KOPT-K1 (cell line): ENCODE measurements at regions not wholly inside any gene's neighbourhood (a gene's known extent, or its start where the extent isn't known, plus 50 kb on each side); places are given as distances from the start of the nearest gene placed in this dataset.
"Not testable (repeated sequence)": the region's sequence is repeated elsewhere in the genome, so short reads cannot be mapped to it uniquely, and the experiment has no call there.

Experiments
- H3K27ac ChIP-seq: fragments of 200-600 bp; sonication (generic); 2 replicates; pipeline ENCODE4 v1.5.1; 2016; ENCODE audit warnings: antibody characterized with exemption, mild to moderate bottlenecking, low read depth, low read length; ENCODE audit not compliant: poor library complexity, severe bottlenecking
- H3K36me3 ChIP-seq: fragments of 200-600 bp; sonication (generic); 2 replicates; pipeline ENCODE4 v1.5.1; 2017; ENCODE audit warnings: antibody characterized with exemption, mild to moderate bottlenecking, low read length, moderate library complexity; ENCODE audit not compliant: insufficient read depth
- H3K9me3 ChIP-seq: fragments of 200-600 bp; sonication (generic); 2 replicates; pipeline ENCODE4 v1.5.1; 2017; ENCODE audit warnings: antibody characterized with exemption, low read length, mild to moderate bottlenecking; ENCODE audit not compliant: insufficient read depth, poor library complexity, severe bottlenecking

DNA sequence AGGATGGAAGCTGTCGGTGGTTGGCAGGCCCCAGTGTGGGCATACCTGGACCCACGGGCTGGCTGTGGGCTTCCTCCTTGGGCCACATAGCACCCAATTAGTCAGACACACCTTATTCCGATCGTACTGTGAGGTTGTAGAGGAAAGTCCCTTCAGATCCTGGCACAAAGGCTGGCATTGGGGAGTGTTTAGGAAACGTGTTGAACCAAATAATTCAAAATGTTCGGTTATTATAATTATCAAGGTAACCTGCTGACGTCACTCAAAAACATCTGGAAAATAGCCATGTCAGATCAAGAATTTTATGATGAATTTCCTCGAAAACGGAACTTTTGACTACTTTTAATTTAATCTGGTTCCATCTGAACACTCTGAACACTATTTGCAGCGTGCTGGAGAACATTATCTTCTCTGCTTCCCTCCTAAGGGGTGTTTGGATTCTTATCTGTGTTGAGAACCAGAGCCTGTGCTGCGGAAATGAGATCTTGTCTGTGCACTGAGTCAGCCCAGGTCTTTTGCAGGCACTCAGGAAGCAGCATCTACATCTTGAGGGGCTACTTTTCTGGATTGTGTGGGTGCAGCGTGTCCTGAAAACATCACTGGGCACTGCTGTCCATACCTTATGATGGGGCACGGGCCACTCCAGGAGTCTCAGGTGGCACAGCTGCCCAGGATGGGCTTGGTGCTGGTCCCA lies 100.3 kb downstream of the SLC25A47 start:
- Histone ChIP-seq H3K9me3 (no peaks in the 10 kb centered on the region), H3K36me3 (no peaks in the 10 kb centered on the region), H3K27ac (no peak overlapping the region)

- Histone ChIP-seq H3K9me3 (no peaks in the 10 kb centered on the region), H3K27ac (no peak overlapping the region)
Measured at GRCh38 chr14:100424504-100425428, 101.6 kb downstream of the SLC25A47 start.

DNA sequence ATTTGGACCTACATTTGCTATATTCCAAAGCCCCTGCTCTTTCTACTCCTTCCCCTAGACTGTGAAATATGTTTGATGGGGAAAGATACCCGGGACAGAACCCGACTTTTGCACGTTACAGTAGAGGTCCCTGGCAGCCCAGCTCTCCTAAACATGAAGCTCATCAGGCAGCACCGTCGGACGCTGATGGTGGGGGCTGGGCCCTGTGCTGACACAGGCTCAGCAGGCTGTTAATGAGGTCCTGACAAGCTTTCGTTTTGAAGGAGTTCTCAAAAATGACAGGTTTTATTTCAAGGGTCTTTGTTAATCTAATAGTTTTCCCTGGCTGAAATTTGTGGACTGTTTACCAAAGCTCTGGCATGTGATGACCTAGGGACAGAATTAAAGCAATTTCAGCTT lies 102.3 kb downstream of the SLC25A47 start:
- H3K36me3 ChIP-seq: no peaks in the 10 kb centered on the region
- no peaks in the 10 kb centered on the region for H3K9me3 ChIP-seq
- no peak overlapping the region for H3K27ac ChIP-seq

More at GRCh38 chr14:100424504-100425428, 101.6 kb downstream of the SLC25A47 start:
- H3K36me3 ChIP-seq: no peaks in the 10 kb centered on the region

GRCh38 chr14:100426314-100426713 lies 103.2 kb downstream of the SLC25A47 start:
- Histone ChIP-seq H3K27ac (no peak overlapping the region), H3K36me3 (no peaks in the 10 kb centered on the region), H3K9me3 (no peaks in the 10 kb centered on the region)

DNA sequence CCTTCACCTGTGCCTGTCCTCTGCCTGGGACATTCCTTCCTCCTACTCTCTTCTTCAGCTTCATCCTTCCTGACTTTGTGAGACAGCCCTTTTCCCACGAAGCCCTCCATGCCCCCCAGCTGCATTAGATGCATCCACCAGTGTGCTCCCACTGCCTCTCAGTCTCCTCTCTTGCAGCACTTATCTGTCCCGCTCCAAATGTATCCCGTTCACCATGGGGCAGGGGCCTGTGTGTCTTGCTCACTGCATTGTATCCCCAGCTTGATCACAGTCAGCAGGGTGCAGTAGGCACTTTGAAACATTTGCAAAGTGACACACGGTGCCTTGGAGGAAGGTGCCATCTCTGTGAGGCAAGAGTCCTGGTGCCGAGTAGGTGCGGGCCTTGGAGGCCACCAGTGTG lies 104.0 kb downstream of the SLC25A47 start:
- H3K36me3 ChIP-seq: no peaks in the 10 kb centered on the region
- H3K27ac ChIP-seq: no peak overlapping the region
- no peaks in the 10 kb centered on the region for H3K9me3 ChIP-seq

GRCh38 chr14:100428727-100429126 lies 105.6 kb downstream of the SLC25A47 start:
- Histone ChIP-seq H3K9me3 (no peaks in the 10 kb centered on the region), H3K27ac (no peak overlapping the region), H3K36me3 (no peaks in the 10 kb centered on the region)

DNA sequence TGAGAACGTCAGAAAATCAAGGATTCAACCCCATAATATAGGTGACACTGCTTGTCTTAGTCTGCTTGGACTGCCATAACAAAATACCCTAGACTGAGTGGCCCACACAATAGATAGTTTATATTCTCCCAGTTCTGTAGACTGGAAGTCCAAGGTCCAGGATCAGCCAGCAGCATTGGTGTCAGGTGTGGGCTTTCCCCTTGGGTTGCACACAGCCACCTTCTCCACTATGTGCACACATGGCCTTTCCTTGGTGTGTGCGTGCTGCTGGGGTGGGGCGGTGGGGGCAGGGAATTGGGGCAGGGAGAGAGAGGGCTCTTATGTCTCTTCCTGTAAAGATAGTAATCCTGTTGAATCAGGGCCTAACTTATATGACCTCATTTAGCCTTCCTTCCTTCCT lies 106.4 kb downstream of the SLC25A47 start:
- no peaks in the 10 kb centered on the region for H3K9me3 ChIP-seq
- no peaks in the 10 kb centered on the region for H3K36me3 ChIP-seq

DNA sequence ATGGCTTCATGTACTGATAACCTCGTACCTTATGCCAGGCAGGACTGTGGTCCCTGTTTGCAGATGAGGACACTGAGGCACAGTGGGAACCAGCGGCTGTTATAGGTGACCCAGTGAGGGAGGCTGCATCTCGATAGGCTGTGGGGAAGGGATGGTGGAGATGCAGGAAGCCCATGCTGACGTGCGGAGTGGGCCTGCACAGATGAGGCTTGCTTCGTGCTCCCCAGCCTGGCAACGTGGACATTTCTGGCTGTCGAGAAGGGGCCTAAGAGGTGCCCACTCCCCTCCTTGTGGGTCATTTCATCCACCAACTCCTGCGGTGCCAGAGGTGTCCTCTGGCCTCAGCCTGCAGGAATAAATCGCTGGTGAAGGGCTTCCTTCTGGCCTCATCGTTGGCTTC lies 107.4 kb downstream of the SLC25A47 start:
- Histone ChIP-seq H3K9me3 (no peaks in the 10 kb centered on the region), H3K36me3 (no peaks in the 10 kb centered on the region), H3K27ac (no peak overlapping the region)

More for the DNA sequence above, 106.4 kb downstream of the SLC25A47 start:
- H3K27ac ChIP-seq: no peak overlapping the region

DNA sequence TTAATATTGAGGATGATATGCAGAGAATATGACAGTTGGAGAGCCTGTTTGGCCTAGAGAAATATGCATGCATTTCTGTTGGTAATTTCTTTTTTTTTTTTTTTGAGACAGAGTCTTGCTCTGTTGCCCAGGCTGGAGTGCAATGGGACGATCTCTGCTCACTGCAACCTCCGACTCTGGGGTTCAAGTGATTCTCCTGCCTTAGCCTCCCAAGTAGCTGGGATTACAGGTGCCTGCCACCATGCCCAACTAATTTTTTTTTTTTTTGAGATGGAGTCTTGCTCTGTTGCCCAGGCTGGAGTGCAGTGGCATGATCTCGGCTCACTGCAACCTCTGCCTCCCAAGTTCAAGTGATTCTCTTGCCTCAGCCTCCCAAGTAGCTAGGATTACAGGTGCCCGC lies 108.3 kb downstream of the SLC25A47 start:
- not testable (repeated sequence) for H3K27ac ChIP-seq

DNA sequence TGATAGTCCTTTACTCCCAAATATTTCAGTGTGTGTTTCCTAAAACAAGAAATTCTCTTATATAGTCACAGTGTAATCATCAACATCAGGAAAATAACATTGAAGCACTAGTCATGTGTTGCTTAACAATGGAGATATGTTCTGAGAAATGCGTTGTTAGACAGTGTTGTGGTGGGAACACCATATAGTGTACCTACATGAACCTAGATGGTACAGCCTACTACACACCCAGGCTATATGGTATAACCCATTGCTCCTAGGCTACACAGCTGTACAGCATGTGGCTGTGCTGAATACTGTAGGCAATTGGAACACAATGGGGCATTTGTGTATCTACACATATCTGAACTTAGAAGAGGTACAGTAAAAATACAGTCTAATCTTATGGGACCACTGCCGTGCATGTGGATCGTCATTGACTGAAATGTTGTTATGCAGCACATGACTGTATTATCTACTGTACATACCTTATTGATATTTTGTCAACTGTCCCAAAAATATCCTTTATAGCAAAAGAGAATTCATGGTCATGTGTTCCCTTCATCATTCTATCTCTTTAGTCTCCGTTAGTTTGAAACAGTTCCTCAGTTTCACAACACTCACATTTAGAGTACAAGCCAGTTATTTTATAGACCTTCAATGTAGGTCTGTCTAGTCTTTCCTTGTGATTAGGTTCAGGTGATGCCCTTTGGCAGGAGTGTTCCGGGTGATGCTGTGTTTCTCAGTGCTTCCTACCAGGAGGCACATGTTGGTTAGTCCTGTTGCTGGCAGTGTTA lies 109.7 kb downstream of the SLC25A47 start:
- Histone ChIP-seq H3K27ac (no peak overlapping the region), H3K9me3 (no peaks in the 10 kb centered on the region), H3K36me3 (no peaks in the 10 kb centered on the region)

More for the DNA sequence above, 108.3 kb downstream of the SLC25A47 start:
- H3K9me3 ChIP-seq, H3K36me3 ChIP-seq: not testable (repeated sequence)

- Histone ChIP-seq H3K36me3 (no peaks in the 10 kb centered on the region), H3K9me3 (no peaks in the 10 kb centered on the region), H3K27ac (no peak overlapping the region)
Measured at GRCh38 chr14:100433428-100433814, 110.3 kb downstream of the SLC25A47 start.

GRCh38 chr14:100434033-100434601 lies 111.0 kb downstream of the SLC25A47 start:
- no peak overlapping the region for H3K27ac ChIP-seq

DNA sequence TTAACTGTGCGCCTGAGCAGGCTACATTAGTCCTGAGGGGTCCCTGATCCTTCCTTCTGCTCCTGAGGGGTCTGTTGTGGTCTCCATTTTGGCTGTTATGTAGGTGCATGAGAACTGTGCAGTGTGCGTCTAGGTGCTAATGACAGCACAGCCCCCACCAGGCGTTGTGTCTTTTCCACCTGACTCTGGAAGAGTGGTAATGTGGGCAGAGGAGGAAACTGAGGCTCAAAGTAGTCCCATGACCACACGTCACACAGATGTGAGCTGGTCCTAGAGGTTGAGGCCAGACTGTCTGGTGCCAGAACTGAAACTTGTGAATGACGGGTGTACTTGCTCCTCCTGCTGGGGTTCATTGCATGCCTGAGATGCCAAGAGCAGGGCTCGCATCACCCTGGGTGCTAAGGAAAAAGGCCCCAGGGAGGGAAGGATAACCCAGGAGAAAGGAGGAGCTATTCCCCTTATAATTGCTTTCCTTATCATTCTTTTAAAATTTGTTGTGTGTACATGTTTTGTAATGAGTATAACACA lies 111.8 kb downstream of the SLC25A47 start:
- Histone ChIP-seq H3K27ac (no peak overlapping the region), H3K36me3 (no peaks in the 10 kb centered on the region), H3K9me3 (no peaks in the 10 kb centered on the region)

More at GRCh38 chr14:100434033-100434601, 111.0 kb downstream of the SLC25A47 start:
- H3K36me3 ChIP-seq: no peaks in the 10 kb centered on the region
- H3K9me3 ChIP-seq: no peaks in the 10 kb centered on the region

- Histone ChIP-seq H3K9me3 (no peaks in the 10 kb centered on the region), H3K27ac (no peak overlapping the region), H3K36me3 (no peaks in the 10 kb centered on the region)
Measured at GRCh38 chr14:100435459-100435858, 112.3 kb downstream of the SLC25A47 start.
